ENCODE measurements at regions not wholly inside any gene's neighbourhood (a gene's known extent, or its start where the extent isn't known, plus 50 kb on each side); places are given as distances from the start of the nearest gene placed in this dataset.

- no peak for TF ChIP-seq CTCF (IDR thresholded peaks at IDR 0.05)
- no peak for TF ChIP-seq EZH2 (IDR thresholded peaks at IDR 0.05; ENCODE audit: borderline replicate concordance, insufficient read depth, low read depth, low read length, poor library complexity, severe bottlenecking)
These were observed 127.2 kb downstream of the IRX5 start for GRCh38 chr16:55057866-55058265.
